ENCODE measurements at regions not wholly inside any gene's neighbourhood (a gene's known extent, or its start where the extent isn't known, plus 50 kb on each side); places are given as distances from the start of the nearest gene placed in this dataset.
"Not testable (repeated sequence)": the region's sequence is repeated elsewhere in the genome, so short reads cannot be mapped to it uniquely, and the experiment has no call there.

- DNase-seq (ENCODE audit: low read depth in 2 of 2) = no peak
These were observed 51.8 kb downstream of the ASCL4 start for GRCh38 chr12:107826276-107826675.

DNA sequence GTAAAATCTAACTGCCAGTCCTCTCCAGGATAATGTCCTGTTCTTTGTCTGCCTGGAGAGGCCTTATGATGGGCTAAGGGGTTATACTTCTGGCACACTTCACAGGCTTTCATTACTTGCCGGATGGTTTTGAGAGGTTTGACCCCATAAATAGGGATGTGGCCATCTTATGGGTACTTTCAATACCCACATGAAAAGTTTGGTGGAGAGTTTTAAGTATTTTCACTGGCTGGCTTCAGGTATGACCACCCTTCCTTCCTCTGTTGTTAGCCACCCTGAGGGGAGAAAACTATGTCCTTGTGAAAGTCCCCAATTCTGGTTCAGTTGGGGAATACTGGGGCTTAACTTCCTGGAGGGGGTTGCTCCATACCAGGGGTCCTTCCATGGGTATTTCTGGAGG lies 54.8 kb downstream of the ASCL4 start:
- no peak for DNase-seq (ENCODE audit: low read depth in 2 of 2)

DNA sequence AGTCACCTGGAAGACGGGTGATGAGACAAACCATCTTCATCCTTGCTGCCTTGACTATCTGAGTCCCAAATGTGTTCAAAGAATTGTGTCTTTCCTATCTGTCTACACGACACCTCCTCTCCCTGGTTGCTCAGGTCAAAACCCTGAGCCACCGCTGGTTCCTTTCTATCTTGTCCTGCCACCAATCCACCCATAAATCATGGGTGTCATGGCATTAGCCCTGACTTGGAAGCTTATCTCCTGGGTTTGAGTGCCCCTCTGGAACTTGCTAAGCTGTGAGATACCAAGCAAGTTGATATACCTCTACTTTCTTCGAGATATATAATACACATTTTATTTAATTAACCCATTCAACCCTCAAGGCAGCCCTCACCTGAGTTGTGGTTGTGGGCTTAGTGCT lies 57.9 kb downstream of the ASCL4 start:
- DNase-seq (ENCODE audit: low read depth in 2 of 2) = no peak

- no peak for DNase-seq (ENCODE audit: low read depth in 2 of 2)
These were observed 65.7 kb downstream of the ASCL4 start for GRCh38 chr12:107840186-107840585.

DNA sequence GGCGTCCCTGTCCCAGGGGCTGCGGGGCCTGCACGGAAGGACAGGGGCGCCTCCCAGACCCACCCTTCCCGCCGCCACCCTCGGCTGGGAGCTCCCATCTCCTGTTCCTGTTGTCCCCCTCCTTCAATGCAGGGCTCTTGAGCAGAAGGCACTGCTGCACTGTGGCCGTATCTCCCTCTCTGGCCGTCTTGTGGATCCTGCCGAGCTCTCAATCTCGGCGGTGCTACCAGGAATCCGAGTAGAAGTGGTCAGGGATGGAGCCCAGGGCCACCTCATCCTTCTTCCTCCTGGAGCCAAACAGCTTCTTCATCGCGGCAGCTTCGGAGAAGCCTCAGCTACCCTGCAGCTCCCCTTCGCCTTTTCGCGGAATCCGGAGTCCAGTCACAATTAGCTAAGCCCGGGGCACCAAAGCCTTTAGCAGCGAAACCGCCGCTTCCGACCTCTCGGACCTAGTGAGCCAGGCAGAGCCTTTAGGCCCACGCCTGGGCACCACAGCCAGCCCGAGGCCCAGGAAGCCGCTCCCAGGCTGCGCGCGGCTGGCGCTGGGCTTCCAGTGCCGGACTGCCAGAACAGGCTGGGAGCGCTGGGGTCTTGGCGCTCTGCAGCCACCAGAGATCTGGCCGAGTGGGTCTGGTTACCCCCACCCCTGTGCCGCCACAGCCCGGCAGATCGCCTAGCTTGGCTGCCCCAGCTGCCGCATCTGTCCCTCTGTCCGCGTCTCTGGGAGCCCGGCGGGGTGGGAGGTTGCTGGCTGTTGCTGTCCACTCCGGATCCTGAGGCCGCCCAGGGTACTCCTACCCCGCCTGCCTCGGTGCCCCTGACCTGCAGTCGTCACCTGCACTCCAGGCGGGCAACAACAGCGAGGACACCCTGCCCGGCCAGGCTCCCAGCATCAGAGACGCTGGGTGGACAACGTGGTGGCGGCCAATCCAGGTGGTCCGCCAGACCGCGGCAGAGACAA lies 69.1 kb downstream of the ASCL4 start:
- no peak for DNase-seq (ENCODE audit: low read depth in 2 of 2)

- no peak for DNase-seq (ENCODE audit: low read depth in 2 of 2)
These were observed 69.9 kb downstream of the ASCL4 start for GRCh38 chr12:107844312-107844921.

DNA sequence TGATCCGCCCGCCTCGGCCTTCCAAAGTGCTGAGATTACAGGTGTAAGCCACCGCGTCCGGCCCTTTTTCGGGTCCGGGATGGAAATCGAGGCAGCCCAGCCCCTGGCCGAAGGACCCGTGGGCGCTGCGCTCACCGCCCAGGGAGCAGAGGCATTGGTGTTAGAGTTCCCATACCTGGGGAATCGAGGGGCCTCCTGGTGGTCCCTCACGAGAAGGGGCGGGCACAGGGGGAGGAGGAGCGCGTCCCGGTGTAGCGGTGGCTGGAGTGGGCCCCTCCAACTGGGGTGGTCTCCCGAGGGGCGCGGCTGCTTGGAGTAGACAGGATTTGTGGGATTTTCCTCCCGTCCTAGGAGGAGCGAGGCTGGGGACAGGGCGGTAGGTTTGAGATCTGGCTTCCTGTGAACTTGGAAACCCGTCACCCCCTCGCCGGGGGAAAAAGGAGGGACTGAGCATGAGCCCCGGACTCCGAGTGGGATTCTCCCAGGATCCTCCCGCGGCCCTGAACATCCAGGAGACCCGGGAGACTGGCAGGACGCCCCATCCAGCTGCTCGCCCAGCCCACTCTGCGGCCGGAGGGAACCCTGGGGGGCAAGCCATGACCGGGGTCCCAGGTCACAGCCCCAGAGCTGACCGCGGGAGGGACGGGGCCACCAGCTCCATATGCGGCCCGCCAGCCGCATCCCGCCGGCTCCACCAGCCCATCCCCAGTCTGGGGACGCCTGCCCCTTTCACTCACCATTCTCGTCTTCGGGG lies 70.9 kb downstream of the ASCL4 start:
- DNase-seq (ENCODE audit: low read depth in 2 of 2) = no peak

- no peak for DNase-seq (ENCODE audit: low read depth in 2 of 2)
These were observed 71.6 kb downstream of the ASCL4 start for GRCh38 chr12:107845980-107846659.

DNA sequence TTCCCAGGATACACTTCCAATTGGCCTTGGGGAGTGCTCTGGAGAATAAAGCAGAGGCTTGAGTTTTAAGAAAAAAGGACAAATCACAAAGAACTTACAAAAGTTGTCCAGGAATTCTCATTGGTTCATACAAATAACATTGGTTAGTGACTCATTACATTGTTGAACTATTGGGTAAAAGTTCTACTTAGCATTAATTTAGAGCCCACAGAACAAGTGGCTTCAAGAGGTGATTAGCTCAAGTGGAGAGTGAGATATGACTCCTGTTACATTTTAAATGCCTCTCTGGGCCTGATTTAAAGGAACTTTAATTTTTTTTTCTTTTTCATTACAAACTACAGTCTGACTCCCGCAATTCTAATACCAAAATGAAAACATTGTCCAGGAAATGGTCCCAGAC lies 72.9 kb downstream of the ASCL4 start:
- no peak for DNase-seq (ENCODE audit: low read depth in 2 of 2)

DNA sequence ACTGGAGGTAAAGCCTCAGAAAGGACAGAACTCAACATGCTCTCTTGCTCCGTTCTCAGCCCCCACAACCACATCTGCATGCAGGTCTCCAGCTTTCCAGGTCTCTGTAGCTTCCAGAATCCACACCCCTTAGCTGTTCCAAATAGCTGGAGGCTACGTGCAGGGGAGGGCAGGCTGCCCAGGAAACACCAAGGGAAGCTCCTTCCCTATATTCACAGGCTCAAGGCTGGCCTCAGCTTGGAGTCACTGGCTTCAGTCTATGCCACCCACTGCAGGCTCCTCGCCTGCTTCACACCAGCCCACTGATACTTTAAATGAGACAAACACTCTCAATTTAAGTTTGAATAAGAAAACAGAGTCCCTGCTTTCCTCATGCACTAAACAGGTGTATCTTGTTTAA lies 73.3 kb downstream of the ASCL4 start:
- DNase-seq (ENCODE audit: low read depth in 2 of 2) = no peak

DNA sequence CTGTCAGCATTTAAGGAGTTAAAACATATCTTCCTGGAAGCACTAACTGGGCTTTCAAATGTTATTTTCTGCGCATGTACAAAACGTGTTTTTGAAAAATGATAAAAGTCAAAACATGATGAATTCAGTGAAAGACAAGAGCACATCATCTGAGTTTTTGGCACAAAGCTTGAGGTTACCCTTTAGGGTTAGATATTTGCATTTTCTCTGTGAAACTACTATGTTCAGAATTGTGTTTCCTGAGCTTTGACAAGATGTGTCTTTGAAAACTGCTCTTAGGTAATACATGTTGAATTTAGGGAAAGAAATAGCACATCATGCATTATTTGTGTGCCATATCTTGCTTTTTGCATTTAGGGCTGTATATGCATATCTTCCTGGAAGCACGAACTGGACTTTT lies 79.0 kb downstream of the ASCL4 start:
- no peak for DNase-seq (ENCODE audit: low read depth in 2 of 2)

GRCh38 chr12:107855471-107855870 lies 81.0 kb downstream of the ASCL4 start:
- no peak for DNase-seq (ENCODE audit: low read depth in 2 of 2)

GRCh38 chr12:107856096-107856495 lies 81.6 kb downstream of the ASCL4 start:
- DNase-seq (ENCODE audit: low read depth in 2 of 2) = no peak

- no peak for DNase-seq (ENCODE audit: low read depth in 2 of 2)
These were observed 82.7 kb downstream of the ASCL4 start for GRCh38 chr12:107857191-107857590.

GRCh38 chr12:107859367-107859766 lies 84.9 kb downstream of the ASCL4 start:
- no peak for DNase-seq (ENCODE audit: low read depth in 2 of 2)

DNA sequence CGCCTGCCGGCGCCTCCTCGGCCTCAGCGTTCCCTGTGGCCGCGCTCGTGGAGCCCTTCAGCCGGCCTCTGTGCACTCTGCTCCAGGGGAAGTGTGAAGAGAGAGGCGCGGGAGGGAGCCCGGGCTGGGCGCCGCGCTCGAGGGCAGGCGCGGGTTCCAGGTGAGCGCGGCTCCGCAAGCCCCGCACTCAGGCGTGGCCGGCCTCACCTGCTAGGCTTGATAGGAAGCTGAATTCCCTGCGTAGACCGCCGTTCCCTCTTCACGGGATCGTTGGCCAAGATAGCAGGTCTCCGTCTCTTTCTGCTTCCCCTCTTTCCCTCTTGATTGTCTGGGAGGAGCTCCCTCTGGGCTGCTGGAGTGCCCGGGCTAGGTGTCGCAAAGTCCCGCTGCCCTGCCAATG lies 89.7 kb downstream of the ASCL4 start:
- DNase-seq (ENCODE audit: low read depth in 2 of 2) = no peak

DNA sequence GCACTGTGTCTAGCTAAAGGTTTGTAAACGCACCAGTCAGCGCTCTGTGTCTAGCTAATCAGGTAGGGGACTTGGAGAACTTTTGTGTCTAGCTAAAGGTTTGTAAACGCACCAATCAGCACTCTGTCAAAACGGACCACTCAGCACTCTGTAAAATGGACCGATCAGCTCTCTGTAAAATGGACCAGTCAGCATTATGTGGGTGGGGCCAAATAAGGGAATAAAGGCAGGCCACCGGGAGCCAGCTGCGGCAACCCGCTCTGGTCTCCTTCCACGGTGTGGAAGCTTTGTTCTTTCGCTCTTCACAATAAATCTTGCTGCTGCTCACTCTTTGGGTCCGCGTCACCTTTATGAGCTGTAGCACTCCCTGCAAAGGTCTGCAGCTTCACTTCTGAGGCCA lies 90.2 kb downstream of the ASCL4 start:
- DNase-seq (ENCODE audit: low read depth in 2 of 2) = not testable (repeated sequence)

DNA sequence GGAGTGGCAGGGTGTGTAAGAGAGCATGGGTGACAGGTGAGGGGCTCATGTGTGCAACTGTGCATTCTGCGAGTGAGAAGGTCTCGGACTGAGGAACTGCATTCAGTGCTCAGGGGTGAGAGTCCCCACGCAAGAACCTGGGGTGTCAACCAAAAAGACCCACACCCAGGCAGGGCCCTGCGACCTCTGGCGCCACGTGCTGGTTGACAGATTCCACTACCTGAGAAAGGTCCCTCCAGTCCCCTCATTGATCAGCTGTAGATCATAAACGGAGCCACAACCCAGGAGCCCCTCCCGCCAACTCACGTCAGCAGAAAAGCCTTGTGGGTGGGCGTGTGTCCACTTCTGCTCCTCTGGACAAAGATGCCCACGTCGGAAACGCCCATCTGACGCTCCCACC lies 98.7 kb downstream of the ASCL4 start:
- DNase-seq (ENCODE audit: low read depth in 2 of 2) = no peak

GRCh38 chr12:107875786-107876185 lies 101.3 kb downstream of the ASCL4 start:
- DNase-seq (ENCODE audit: low read depth in 2 of 2) = no peak

DNA sequence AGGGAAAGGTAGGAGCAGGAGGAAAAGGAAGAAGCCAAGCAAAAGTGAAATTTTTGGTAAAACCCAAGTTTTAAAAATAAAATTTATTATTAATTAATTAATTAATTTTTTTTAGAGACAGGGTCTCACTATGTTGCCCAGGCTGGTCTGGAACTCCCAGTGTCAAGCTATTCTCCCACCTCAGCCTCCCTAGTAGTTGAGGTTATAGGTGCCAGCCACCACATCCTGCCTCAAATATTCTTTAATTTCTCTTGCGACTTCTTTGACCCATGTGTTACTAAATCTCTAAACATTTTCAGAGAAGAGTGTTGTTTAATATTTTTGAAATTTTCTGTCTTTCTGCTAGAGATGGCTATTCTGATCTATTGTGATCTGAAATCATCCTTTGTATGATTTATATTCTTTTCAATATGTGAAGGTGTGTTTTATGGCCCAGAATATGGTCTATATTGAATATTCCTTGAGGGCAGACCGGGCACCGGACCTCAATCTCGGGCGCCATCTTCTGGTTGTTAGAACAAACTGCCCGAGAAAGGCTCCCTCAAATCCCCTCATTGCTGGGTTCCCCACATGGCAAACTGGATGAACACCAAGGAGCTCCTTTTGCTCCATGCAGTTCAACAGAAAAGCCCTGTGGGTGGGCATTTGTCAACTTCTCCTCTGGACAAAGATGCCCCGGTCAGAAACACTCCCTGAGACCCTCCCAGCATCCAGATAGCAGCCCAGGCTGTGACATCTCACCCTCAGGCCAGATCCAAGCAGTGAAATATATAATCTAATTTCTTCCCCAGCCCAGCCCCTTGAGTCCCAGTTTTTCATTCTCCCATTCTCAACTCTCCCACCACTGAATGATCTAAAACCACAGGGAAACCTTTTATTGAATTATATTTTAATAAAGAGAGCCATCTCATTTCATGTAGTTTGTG lies 110.5 kb downstream of the ASCL4 start:
- peak; percentile 9 to 14 for DNase-seq (ENCODE audit: low read depth in 2 of 2)

DNA sequence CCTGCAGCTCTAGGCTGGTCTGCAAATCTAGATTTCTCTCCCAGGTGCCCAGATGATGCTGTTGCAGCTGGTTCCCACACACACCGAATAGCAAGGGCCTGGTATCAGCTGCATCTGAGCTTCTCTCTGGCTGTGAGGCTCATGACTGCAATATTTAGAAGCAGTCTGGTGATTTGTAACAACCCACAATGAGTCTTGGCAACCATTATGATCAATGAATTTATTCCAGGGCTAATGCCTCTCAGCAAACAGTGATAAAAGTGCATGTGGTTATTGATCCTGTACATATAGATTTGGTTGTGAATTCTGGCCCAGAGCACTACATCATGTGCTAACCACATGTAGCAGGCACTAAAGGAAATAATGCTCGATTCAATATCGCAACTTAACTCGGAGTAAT lies 114.3 kb downstream of the ASCL4 start:
- no peak for DNase-seq (ENCODE audit: low read depth in 2 of 2)

All from fibroblast of skin of left quadriceps (primary cell).